ENCODE measurements at regions not wholly inside any gene's neighbourhood (a gene's known extent, or its start where the extent isn't known, plus 50 kb on each side); places are given as distances from the start of the nearest gene placed in this dataset.

DNA sequence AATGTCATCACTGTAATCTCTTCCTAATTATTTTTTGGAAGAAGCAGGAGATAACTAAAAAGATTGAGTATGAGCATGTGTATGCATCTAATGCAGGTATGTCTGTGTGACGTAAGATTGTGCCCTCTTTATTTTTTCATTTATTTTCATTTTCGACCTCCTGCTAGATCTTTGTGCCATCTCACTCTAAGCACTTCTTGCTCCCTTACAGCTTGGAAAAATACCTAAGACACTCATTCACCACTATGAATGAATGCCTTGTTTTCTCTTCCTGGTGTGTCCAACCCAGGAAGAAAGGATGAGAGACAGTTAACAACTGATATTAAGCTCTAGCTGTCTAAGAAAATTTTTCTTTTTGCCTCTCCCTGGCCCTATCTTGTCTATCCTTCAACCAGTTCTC lies 76.8 kb upstream of the CISTR start:
- intact Hi-C loops (cut with DNase I) = no loop called here
- no peaks in the 10 kb centered on the region for H3K4me1 ChIP-seq (ENCODE audit: control insufficient read depth in 2 of 3, insufficient read depth in 2 of 3, low read depth in 1 of 3, low read length in 3 of 3)
- no peak overlapping the region for H3K4me3 ChIP-seq (ENCODE audit: low read length in 3 of 3)
- FAIRE-seq = no peak
- no peaks in the 10 kb centered on the region for H3K27me3 ChIP-seq (ENCODE audit: control insufficient read depth, insufficient read depth, low read length)
- no peak overlapping the region for H3K27ac ChIP-seq (ENCODE audit: low read depth in 2 of 2, low read length in 2 of 2)
- no peak for DNase-seq
- TF ChIP-seq, protein P1, sequence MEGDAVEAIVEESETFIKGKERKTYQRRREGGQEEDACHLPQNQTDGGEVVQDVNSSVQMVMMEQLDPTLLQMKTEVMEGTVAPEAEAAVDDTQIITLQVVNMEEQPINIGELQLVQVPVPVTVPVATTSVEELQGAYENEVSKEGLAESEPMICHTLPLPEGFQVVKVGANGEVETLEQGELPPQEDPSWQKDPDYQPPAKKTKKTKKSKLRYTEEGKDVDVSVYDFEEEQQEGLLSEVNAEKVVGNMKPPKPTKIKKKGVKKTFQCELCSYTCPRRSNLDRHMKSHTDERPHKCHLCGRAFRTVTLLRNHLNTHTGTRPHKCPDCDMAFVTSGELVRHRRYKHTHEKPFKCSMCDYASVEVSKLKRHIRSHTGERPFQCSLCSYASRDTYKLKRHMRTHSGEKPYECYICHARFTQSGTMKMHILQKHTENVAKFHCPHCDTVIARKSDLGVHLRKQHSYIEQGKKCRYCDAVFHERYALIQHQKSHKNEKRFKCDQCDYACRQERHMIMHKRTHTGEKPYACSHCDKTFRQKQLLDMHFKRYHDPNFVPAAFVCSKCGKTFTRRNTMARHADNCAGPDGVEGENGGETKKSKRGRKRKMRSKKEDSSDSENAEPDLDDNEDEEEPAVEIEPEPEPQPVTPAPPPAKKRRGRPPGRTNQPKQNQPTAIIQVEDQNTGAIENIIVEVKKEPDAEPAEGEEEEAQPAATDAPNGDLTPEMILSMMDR (IDR thresholded peaks at IDR 0.05; ENCODE audit: borderline replicate concordance, extremely low read depth, insufficient read depth) = no peak
- H3K36me3 ChIP-seq (ENCODE audit: control insufficient read depth in 2 of 3, insufficient read depth in 3 of 3, low read length in 3 of 3) = no peaks in the 10 kb centered on the region
- H3K9ac ChIP-seq (ENCODE audit: low read length in 3 of 3) = no peak overlapping the region
- no peaks in the 10 kb centered on the region for H3K9me3 ChIP-seq (ENCODE audit: control insufficient read depth in 2 of 3, insufficient read depth in 1 of 3, low read length in 3 of 3)

DNA sequence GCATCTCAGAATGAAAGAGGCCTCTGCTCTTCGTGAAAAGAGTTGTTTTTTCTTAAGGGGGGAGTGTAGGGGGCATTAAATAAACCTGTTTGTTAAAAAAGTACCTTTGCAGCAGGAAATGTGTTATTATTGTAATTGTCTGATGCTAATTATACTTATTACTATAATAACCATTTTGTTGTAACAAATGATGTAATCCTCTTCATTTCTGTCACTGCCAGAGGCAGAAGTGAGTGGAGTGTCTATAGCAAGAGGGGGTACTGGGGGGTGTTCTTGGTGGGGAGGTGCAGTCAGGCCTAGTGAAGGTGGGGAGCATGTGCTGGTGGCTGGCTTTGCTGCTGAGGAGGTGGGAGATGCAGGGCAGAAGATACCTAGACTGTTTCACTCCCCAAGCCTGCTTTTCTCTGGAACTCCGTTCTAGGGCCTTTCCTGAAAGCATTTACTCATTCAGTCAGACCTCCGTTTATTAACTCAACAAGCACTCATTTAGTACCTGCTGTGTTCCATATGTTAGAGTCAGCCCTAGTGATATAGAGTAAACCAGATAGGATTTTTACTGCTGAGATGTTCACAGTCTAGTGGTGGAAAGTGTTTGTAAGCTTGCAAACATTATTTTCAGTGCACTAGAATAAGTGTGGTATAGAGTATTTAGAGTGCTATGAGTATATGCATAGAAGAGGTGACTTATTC lies 77.5 kb upstream of the CISTR start:
- FAIRE-seq = no peak
- DNase-seq = no peak
- intact Hi-C loops (cut with DNase I) = no loop called here
- no peaks in the 10 kb centered on the region for H3K9me3 ChIP-seq (ENCODE audit: control insufficient read depth in 2 of 3, insufficient read depth in 1 of 3, low read length in 3 of 3)
- H3K4me1 ChIP-seq (ENCODE audit: control insufficient read depth in 2 of 3, insufficient read depth in 2 of 3, low read depth in 1 of 3, low read length in 3 of 3) = no peaks in the 10 kb centered on the region
- no peak overlapping the region for H3K4me3 ChIP-seq (ENCODE audit: low read length in 3 of 3)
- H3K27me3 ChIP-seq (ENCODE audit: control insufficient read depth, insufficient read depth, low read length) = peaks cover 3% of the 10 kb centered on the region
- no peak overlapping the region for H3K9ac ChIP-seq (ENCODE audit: low read length in 3 of 3)
- TF ChIP-seq, protein P1 (IDR thresholded peaks at IDR 0.05; ENCODE audit: borderline replicate concordance, extremely low read depth, insufficient read depth) = no peak
- H3K27ac ChIP-seq (ENCODE audit: low read depth in 2 of 2, low read length in 2 of 2) = no peak overlapping the region
- H3K36me3 ChIP-seq (ENCODE audit: control insufficient read depth in 2 of 3, insufficient read depth in 3 of 3, low read length in 3 of 3) = no peaks in the 10 kb centered on the region

DNA sequence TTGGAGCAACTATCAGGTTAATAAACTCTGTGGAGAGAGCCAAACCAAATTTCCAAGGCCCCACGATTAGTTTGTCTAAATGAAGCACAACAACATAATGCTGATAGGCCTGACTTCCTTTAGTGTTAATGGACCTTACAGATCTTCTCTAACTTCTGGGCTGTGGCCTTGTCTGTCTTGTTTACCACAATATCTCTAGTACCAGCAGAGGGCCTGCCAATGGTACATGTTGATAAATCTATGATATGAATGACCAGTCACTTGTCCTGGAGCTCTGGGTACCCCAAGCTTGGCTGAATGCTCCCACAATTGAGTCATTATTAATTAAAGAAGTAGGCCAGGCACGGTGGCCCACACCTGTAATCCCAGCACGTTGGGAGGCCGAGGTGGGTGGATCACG lies 78.9 kb upstream of the CISTR start:
- Histone ChIP-seq H3K36me3 (ENCODE audit: control insufficient read depth in 2 of 3, insufficient read depth in 3 of 3, low read length in 3 of 3) (no peaks in the 10 kb centered on the region), H3K27ac (ENCODE audit: low read depth in 2 of 2, low read length in 2 of 2) (no peak overlapping the region), H3K4me1 (ENCODE audit: control insufficient read depth in 2 of 3, insufficient read depth in 2 of 3, low read depth in 1 of 3, low read length in 3 of 3) (no peaks in the 10 kb centered on the region), H3K9ac (ENCODE audit: low read length in 3 of 3) (no peak overlapping the region), H3K9me3 (ENCODE audit: control insufficient read depth in 2 of 3, insufficient read depth in 1 of 3, low read length in 3 of 3) (no peaks in the 10 kb centered on the region), H3K4me3 (ENCODE audit: low read length in 3 of 3) (no peak overlapping the region), H3K27me3 (ENCODE audit: control insufficient read depth, insufficient read depth, low read length) (peaks cover 3% of the 10 kb centered on the region)
- DNase-seq (no peak), FAIRE-seq (no peak)
- intact Hi-C loops (cut with DNase I) = no loop called here
- TF ChIP-seq, protein P1 (IDR thresholded peaks at IDR 0.05; ENCODE audit: borderline replicate concordance, extremely low read depth, insufficient read depth) = no peak

All from kidney (tissue), 13 donors.